GOT3 (cell line): ENCODE measurements at regions not wholly inside any gene's neighbourhood (a gene's known extent, or its start where the extent isn't known, plus 50 kb on each side); places are given as distances from the start of the nearest gene placed in this dataset.

Source experiments
- DNase-seq: peaks from one replicate; lab custom pipeline; 2025; ENCODE audit warnings: mixed read lengths; lab: John Stamatoyannopoulos, UW

DNA sequence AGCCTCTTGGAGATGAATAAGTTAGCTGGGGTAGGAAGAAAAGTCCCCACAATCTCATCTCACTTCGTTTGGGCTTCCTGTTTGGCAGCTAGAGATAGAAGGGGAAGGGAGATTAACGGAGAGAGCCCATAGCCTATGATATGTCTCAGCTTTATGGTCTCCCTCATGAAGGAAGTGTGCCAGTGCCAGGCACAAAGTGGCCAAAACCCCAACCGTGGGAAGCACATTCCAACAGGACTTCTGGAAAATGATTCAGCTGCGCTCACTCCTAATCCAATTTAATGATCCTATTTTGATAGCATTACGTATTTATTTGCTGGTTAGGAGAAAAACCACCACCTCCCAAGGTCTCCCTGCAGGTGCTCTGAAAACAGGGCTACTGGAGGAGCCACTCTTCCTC is 303.1 kb upstream of the CLINT1 start:
- no peak for DNase-seq

DNA sequence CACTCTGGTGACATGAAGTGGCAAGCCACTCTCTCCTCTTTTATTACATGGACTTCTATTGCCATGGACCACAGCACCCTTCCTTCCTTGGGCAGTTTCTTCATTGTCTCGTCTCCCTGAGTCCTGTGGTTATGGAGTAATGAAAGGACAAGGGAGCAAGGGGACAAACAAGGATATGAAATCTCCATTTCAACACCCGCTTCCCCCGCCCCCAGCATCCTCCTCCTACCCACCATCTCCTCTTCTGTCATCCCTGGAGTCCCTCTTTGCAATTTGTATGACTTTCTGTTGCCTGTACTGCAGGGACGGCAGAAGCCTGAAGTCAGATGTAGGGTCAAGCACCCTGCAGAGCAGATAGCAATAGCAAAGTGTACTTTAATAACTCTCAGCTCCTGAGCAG is 300.7 kb upstream of the CLINT1 start:
- DNase-seq: no peak

DNA sequence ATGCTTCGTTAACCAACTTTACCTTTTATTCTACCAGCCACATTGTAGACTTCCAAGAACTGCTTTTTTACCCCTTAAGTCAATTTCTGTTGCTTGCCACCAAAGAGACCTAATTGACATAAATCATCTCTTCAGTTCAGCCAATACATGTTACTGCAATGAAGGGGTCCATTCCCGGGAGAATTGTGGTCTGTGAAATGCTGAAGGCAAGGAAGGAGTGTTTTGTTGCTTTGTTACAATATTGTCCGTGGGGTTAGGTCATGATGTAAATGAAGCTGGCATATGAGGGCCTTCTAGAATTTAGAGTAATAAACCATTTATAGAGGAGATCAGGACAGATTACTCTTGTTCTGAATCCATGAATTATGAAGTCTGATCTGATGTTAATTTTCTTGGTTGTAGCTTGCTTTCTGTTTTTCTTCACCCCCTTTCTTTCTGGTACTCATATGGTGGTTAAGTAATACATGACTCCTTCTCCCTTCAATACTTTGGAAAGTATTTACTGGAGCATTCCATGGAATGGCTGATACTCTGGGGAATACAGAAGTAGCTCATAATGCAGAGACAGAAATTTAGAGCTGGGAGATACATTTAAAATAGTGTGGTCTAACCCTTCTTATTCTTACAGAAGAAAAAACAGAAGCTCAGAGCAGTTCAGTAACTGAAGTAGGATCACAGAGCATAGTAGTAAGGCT is 297.0 kb upstream of the CLINT1 start:
- DNase-seq: no peak

DNA sequence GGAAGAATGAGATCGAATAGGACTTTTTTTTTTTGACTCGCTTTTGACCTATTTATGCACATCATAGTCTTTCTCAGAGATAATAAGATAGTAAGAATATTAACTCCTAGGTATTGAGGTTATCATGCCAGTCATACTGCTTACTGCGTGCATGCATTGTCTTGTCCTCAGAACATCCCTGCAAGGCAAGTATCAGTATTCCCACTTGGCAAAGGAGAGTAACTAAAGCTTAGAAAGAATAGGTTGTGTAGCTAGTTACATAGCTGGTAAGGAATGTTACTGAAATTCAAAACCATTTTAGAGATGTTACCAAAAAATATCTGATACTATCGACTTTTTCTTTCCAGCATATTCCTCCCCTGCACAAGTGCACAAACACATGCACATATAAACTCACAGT is 296.1 kb upstream of the CLINT1 start:
- DNase-seq: no peak

DNA sequence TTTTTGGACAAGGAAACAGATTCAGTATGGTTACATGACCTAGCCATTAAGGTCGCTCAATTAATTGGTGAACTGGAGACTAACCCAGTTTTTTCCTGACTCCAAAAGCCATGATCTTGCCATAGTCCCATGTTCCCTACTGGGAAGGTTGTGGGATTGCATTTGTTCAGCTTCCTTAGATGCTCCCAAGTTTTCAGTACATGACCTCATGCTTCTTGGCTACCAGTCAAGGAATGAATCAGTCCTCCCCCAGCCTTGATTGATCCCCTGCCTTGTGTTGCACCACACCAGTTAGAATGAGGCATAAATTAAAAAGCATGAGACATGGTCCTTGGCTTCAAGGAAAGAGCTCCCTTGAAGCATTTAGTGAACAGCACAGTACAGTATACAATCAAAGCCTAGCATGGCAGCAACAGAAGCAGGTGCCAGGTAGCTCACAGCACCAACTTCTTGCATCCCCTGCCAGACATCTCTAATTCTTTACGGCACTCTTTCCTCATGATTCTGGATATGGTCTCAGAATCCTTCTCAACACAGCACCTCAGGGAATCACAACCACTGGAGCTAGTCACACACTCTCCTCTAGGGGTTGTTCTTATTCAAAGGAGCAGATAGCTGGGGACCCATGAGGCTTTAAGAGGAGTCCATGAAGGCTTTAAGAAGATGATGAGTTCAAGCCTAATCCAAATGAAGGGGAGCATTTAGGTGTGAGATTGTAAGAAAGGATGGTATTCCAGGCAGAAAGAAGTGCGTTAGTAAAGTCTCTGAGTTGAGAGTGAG is 295.5 kb upstream of the CLINT1 start:
- DNase-seq: peak; percentile 27

DNA sequence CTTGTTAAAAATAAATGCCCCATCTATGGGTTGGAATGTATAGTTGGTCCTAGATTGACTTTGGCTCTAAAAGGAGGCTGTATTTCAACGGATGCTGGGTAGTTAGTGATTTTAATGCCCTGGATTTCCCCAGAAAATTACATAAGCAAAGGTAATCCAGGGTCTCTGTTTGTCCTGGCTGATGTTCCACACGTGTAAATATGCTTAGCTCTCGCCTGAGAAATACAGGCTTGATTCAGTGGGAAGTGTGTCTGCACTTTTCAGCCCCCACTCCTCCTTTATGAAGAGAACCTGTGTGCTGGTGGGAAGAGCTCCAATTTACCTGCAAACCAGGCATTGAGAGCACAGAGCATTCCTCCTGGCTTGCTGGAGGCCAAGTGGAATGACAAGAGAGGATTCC is 294.6 kb upstream of the CLINT1 start:
- no peak for DNase-seq

DNA sequence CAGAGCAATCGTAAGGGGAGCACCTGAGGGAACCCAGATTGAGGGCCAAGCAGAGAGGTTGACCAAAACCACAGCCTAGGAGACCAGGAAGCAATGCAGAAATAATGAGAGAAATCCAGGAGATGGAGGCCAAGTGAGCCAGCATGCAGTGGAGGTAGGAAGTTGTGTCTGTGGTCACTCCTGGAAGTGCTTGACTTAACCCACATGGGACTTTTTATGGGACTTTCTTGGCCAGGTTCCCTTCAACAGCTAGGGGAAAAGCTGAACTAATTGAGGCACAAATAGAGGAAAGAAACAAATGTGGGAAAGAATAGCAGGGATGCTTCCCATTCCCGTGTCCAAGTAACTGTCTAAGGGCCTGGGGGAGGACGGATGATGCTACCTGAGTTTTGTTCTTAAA is 293.2 kb upstream of the CLINT1 start:
- DNase-seq: no peak

DNA sequence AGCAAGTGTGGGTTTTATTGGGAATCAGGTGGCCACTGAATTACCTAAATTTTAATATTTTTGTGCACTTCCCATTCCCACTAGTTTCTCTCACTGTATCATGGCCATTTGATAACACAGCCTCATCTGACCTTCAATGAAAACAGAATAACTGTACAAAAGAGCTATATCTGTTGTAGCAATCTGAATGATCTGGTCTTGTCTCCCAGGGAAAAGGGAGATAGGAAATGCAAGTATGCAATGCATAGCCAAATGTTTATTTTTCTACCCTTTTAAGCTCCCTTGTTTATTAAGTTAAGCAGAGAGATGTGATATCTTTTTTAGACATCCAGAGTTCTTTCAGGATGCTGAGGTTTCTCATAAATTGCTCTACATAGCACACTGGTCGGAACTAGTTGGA is 288.3 kb upstream of the CLINT1 start:
- DNase-seq: no peak

DNA sequence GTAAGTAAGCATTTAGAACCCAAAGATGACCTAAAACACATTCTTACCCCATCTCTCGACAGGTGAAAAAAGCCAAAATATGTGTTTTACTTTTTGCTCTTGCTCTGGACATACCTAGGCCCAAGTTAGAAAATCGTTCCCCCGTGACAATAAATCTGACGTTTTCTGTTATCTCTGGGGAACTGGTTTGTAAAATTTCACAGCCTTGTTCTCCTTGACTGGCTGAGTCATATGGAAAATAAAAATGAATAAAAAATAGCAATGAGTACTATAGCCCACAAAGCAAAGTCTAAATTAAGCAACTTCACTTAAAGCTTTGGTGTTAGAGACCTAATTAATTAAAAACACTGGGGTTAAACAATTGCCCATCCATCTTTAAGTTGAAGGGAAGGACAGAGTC is 286.9 kb upstream of the CLINT1 start:
- no peak for DNase-seq

DNA sequence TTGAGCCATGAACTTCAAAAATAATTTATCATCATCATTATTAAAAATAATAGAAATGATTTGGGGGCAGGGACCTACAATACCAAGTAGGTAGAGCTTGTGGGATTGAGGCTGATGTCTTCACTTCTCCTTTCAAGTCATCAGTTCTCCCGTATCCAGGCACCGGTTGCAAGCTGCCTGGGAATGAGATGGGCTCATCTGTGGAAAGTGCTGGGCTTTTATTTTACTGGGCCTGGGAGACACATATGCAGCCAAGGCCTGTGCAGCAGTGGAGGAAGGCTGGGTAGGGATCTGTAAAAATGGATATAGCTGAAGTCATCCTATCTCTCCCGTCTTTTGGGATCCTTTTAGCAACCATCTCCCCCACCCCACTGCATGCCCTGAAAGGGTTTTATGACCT is 284.1 kb upstream of the CLINT1 start:
- no peak for DNase-seq

DNA sequence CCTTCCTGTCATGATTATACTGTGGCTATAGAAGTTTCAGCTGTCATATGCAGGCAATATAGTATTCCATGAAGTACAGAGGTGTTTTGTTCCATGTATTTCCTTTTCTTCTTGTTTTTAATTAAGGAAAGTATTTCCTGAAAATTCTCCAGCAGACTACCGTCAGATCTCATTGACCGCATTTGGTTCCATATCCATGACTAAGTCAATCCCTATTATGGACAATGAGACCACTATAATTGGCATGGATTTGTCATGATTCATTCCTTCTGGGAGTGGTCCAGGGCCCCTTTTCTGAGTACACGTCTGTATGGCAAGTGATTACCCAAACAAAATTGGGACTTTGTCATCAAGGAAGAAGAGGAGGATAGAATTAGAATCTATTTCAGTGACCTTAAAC is 283.2 kb upstream of the CLINT1 start:
- DNase-seq: no peak

DNA sequence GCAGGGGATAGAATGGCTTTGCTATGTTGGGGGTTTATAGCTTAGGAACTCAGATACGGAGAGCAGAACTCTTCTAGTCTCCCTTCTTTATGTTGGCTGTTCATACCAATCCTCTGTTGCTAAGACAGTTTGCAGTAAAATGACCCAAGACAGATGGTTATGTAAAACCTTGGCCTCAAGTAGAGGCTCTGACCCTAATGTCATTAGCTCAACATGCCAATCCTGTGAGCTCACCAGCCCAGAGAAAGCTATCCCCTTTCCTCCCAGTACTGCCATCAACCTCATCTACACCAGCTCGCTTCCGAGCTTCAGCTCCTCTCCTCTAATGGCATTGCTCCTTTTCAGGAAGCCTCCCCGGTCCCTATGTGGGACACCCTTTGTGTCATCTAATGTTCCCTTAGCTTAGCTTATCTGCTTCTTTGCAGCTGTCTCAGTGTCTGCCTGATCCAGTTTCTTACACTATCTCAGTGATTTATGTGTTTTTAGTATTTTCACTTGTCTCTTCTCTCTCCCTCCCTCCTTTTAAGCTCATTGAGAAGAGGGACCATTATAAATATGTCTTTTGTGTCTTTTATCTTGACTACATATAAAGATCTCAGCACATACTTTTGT is 281.3 kb upstream of the CLINT1 start:
- no peak for DNase-seq

DNA sequence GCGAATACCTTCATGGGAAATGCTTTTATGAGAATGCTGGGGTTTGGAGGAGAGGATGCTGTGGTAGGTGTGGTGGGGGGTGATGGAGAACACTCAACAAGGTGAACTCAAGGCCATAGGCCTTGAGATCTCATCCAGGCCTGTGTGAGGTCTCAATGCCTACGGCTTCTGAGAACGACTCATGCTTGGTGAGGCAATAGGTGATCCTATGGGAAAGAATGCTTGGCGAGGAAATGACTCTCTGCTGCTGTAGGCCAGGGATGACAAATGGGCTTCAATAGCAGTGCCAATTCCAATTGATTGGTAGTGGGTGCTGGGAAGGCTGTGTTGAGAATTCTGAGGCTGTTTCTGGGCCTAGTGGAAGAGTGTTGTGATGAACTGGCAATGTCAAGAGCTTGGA is 280.2 kb upstream of the CLINT1 start:
- no peak for DNase-seq

DNA sequence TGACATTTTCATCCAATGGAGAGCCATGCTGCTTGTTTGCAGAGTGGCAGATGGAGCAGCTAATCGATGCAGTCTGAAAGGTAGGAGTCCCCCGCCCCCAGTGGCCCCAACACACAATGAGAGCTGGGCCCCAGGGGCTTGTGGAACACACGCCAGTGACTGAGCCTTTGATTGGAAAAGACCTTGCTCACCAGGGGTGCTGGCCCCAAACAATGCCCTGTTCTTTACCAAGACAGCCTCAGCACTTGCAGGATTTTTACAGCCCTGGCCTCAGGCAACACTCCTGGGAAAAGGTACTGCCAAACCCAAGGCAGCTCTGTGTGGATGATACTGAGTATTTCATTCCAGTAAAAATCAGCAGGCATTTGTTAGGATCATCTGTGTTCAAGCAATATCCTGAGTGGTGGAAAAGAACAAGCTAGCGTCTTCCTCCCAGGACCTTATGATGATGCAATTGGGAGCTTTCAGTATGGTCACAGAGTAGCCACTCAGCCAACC is 276.8 kb upstream of the CLINT1 start:
- no peak for DNase-seq

DNA sequence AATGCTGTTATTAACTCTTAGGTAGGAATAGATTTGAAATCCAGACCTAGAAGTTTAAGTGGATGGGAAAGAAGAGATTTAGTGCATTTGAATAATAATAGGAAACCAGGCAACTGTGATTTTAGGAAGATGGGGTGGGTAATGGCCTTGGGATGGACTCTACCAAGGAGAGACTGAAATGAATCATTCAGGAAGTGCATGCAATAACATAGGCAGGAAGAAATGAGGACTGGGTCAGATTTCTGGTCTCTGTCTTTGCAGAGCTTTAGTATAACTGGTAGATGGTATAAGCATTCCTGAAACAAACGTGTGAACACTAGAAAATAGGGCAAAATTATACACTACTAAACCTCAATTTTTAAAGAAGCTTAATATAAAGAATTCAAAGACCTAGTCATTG is 274.4 kb upstream of the CLINT1 start:
- DNase-seq: no peak

DNA sequence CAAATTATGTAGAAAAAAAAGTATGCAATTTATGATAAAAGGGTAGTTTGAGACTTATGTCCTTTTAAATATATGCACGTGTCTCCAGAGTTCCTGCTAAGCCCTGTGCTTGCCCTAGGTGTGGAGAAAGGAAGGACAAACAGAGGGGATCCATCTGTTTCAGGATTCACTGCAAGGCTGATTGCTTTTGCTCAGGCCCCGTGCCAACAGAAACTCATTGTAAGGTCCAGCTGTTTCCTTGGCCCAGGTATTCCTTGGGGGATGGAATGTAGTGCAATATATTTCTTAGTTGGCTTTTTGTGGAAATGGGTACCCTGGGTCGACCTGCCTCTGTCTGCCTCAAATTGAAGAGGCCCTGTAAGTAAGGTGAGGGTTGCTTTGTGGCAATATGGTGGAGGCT is 268.6 kb upstream of the CLINT1 start:
- DNase-seq: no peak

DNA sequence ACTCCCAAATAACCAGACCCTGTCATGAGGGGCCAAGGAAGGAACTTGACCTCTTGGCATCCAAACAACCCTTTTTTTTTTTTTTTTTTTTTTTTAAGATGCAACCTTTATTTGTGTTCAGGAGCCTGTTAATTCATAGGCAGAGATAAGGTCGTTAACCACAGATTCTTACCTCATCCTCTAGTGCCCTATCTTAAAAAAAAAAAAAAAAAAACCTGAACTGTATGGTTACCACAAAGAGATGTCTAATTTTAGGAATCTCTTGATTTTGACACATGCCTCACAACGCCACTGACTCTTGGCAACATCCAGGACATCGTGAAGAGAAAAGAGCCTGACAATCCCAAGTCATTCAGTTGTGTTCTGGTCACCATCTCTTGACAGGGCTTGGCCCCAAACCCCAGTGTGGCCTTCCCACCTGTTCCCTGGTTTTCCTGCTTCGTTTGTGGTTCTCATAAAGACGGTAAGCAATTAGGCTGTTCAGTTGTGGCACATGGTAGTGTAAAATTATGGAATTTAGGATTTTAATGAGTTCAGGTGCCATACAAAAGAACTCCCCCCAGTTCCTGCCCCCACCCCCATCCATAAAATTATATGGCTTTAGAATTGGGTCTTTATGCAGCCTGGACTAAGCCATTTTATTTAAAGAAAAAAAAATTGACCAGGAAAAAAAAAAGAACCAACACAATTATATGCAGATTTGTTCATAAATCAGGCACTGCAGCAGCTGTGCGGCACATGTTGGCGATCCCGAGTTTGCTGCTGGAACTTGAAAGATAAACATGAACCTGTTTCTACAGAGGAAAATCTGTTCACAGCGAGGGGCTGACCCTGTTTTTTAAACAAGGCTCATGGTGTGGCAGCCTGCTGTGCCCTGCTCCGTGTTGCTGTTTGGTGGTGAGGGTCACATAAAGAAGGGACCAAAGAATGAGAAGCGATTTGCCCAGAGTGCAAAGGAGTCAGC is 267.8 kb upstream of the CLINT1 start:
- no peak for DNase-seq

DNA sequence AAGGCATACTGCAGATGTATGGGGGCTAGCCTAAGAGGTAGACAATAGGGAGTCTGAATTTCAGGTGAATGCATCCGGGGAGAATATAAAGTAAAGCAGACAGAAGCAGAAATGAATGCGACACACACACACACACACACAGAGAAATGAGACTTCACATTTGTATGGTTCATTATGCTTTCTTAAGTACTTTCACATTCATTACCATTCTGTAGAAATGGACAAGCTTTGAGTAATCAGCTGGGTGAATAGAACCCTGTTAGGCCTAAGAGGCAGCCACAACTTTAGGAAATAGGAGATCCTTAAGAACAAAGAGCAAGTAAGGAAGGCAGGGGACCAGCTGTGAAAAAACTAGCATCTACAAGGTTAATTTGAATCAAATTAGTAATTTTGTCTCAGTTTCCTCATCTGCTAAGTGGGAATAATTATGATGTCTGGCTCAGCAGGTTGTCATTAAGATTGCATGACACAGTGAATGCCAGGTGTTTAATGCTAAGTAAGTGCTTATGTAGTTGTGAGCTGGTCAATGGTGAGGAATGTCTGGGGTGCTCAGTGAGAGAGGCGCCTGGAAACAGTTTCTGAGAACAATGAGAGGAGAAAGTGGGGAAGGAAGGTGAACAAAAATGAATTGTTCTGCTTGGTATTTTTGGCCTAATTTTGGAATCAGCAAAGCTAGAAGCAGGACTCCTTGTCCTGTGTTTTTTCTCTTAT is 265.8 kb upstream of the CLINT1 start:
- DNase-seq: no peak

DNA sequence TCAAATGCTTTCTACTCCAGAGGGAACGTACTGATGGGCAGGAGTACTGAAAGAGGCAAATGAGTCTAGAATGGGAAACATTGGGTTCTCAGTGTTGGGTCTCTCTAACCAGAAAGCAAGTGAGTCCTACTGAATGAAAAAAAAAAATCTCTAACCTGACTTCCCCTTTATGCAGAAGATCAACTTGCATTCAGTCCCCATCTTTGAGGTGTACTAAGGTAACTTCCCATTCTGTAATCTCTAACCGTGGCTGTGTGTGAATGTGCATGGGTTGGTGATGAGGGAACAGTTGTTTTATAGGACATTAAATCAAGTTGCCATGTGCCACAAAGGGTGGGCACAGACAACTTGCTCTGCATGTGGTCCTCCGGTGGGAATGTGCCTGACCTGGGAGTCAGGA is 264.6 kb upstream of the CLINT1 start:
- no peak for DNase-seq

DNA sequence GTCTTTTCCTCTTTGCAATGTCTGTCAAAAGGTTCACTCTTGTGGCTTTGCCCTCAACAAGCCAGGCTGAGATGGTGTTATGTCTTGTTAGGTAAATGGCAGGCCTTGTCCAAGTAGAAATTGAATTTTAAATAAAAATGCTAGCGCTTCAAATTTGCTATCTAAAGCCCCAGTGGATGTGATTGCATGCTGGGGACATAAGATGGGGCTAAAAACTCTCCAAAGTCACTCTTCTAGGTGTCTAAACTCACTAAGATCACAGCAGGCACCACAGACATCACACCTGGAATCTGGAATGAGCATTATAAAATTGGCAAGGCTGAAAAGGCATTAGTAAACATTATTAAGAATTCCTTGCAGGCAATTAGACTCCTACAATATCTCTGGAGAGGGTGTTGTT is 262.7 kb upstream of the CLINT1 start:
- DNase-seq: no peak

DNA sequence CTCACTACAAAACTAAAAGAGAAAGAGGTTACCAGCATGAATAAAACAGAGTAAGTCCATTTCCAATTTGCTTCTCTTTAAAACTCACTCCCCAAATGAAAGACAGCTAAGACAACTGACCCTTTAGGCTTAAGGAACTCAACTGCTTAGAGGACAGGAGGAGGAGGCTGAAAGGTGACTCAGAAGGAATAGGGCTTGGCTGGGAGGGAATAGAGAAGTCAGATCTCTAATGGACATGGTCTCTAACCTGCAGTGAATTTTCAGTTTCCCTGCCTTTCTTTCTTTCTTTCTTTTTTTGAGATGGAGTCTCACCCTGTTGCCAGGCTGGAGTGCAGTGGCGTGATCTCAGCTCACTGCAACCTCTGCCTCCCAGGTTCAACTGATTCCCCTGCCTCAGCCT is 261.8 kb upstream of the CLINT1 start:
- DNase-seq: no peak
